Islet of Langerhans (tissue), 1 donor: ENCODE measurements at regions not wholly inside any gene's neighbourhood (a gene's known extent, or its start where the extent isn't known, plus 50 kb on each side); places are given as distances from the start of the nearest gene placed in this dataset.

Experiments used
- FAIRE-seq: peaks from one replicate; lab custom pipeline; 2011; peaks lifted over from hg19 to GRCh38; lab: Jason Lieb, UNC

DNA sequence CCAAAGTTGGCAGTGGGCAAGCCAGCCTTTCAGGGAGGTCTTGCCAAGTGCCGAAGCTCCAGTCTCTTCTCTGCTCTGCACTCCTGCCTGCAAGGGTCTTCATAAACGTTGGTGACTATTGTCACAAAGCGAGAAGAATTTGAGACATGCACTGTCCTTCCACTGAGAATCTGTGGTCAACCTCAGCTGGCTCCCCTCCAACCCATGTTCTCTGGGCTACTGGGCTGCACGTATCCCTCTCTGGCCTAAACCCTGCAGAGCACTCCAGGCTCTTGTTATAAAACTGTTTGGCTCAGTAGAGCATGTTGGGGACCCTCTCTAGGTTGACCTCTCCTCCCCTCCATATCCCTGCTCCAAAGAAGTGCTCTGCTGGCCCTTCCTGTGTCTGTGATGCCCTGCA is 260.4 kb upstream of the NFE2L3 start:
- no peak for FAIRE-seq

DNA sequence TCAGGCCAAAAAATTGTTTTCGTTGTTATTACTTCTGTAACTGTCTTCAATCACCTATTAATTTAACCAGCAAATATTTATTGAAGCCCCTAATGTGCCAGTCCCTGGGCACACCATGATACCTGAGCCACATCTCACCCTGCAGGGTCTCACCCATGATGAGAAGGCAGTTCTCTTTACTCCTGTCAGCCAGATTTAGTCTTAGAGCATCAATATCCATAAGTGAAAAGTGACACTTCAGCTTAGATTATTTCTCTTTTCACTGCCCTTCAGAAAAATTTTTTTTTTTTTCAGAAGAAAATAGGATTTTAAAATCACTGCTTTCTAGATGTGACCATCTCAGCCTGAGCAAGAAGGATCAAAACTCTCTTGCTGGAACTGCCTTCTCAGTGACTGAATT is 258.6 kb upstream of the NFE2L3 start:
- FAIRE-seq: no peak

GRCh38 chr7:25894002-25894901 is 257.7 kb upstream of the NFE2L3 start:
- FAIRE-seq: no peak

DNA sequence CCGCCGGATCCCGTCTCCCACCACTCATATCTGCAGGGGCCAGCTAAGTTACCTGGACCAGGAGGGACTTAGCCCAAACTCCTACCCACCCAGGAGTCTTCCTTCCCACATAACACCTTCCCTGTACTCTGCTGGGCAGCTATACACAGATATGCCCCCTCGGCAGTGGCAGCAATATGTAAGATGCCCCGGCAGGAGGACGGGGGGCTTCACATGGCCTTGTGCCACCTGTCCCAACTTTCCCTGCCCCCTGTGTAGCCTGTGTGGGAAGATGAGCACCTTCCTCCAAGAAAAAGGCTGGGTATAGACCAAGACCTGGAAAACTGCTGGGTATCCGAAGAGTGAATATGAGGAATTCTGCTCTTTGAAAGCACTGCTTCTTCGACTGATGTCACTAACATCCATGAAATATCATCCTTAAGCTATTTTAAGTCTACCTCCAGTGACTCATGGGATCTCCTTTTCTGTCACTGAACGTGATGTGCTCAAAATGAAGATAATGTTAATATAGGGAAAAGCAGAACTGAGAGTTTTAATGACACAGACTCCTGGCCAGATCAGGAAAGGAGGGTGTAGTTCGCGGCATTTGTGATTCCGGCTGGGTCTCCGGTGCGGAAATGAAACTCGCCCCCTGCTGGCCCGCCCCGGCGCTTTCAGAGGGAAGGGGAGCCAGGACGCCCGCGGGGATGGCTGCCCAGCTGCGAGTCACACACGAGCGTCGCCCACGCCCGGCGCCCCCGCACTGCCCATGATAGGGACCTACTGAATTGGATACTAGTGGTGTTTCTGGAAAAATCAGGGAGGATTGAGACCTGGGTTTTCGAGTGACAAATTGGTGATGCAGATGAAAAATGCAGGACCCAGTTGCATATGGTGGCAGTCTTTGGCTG is 256.9 kb upstream of the NFE2L3 start:
- FAIRE-seq: no peak

DNA sequence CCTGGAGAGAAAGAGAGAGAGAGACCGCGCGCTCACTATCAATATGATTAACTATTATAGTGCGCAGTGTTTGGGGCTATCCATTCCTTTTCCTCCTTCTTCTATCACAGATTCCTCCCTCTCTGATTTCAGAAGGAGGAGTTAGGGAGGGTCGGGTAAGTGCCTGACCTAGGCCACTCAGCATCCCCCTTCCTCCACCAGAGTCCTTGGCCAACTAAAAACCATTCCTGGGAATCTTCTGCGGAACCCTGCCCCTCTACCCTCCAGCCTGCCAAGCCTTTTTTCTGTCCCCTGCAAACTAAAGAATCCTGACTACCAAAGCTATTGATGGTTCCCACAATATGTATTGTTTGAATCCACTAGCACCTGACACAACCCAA is 256.2 kb upstream of the NFE2L3 start:
- no peak for FAIRE-seq

- no peak for FAIRE-seq
Observed at GRCh38 chr7:25897261-25897782, 254.7 kb upstream of the NFE2L3 start.

GRCh38 chr7:25900245-25900644 is 251.8 kb upstream of the NFE2L3 start:
- FAIRE-seq: no peak

DNA sequence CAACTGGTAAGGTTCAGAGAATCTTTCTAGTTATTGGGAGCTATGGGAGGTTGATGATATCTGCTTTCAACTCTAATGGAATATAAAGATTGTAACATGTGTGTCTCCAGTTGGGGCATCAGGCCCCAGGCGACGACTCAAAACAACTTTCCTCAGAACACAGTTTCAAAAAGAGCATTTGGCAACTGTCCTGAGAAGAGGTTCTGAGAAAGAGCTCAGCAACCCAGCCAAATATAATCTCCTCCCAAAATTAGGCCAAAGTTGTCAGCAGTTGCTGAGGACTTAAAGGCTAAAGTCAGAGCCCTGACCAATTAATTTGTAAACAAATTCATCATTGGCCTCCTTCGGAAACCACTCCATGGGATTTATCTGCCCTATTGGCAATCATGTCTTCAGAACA is 251.1 kb upstream of the NFE2L3 start:
- FAIRE-seq: no peak

- no peak for FAIRE-seq
Observed at GRCh38 chr7:25901658-25902057, 250.3 kb upstream of the NFE2L3 start.

- FAIRE-seq: no peak
Observed at GRCh38 chr7:25906003-25906402, 246.0 kb upstream of the NFE2L3 start.

- FAIRE-seq: no peak
Observed at GRCh38 chr7:25906760-25907159, 245.2 kb upstream of the NFE2L3 start.

- FAIRE-seq: no peak
Observed at GRCh38 chr7:25907214-25907613, 244.8 kb upstream of the NFE2L3 start.

- FAIRE-seq: no peak
Observed at GRCh38 chr7:25907731-25908130, 244.3 kb upstream of the NFE2L3 start.

- no peak for FAIRE-seq
Observed at GRCh38 chr7:25908154-25908949, 243.6 kb upstream of the NFE2L3 start.

- FAIRE-seq: no peak
Observed at GRCh38 chr7:25911738-25912607, 240.0 kb upstream of the NFE2L3 start.

GRCh38 chr7:25913598-25914224 is 238.3 kb upstream of the NFE2L3 start:
- no peak for FAIRE-seq

DNA sequence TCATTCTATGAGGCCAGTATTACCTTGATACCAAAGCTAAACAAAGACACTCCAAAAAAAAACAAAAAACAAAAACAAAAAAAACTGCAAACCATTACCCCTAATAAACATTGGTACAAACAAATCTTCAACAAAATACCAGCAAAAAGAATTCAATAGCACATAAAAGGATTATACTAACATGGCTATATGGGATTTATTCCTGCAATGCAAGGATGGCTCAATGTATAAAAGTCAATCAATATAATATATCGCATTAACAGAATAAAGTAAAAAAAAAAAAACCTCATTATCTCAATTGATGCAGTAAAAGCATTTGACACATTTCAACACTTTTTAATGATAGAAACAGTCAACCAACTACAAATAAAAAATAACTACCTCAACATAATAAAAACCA is 233.3 kb upstream of the NFE2L3 start:
- no peak for FAIRE-seq

GRCh38 chr7:25922296-25922695 is 229.7 kb upstream of the NFE2L3 start:
- FAIRE-seq: no peak

DNA sequence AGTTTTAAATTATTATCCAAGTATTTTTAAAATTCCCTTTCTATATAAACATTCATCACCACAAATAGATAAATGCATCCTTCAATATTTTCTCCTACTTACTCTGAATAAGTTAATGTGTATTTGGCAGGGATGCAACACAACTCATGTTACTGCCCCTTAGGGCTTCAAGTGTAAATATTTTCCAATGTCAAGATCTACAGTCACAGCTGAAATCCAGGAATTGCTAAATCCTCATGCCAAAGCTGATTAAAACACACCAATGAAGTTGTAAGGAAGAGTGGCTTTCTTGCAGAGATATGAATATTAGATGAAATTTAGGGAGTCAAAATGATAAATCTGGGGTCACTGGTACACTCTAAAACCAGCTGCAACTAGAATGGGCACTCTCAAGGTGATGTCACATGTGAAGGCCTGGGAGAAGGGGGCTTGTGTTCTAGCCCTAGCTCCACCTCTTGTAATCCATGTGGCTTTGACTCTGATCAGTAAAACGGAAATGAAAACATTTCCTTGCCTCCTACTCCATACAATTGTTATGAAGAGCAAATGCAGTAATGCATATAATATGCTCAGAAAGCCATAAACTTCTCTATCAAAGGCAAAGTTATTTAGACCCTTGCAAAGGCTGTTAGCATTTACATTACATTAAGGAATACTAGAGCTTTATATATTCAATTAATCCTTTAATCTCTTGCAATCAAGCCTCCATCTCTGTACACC is 228.1 kb upstream of the NFE2L3 start:
- FAIRE-seq: no peak

- FAIRE-seq: no peak
Observed at GRCh38 chr7:25926009-25926408, 226.0 kb upstream of the NFE2L3 start.
